CD4-positive, alpha-beta T cell treated with Interleukin-12 subunit alpha and Interleukin-12 subunit beta, for 1 hour (primary cell): ENCODE measurements at regions not wholly inside any gene's neighbourhood (a gene's known extent, or its start where the extent isn't known, plus 50 kb on each side); places are given as distances from the start of the nearest gene placed in this dataset.

Experiments used
- DNase-seq: peaks from one replicate; pipeline ENCODE4 v3.0.0-alpha.2; 2020

DNA sequence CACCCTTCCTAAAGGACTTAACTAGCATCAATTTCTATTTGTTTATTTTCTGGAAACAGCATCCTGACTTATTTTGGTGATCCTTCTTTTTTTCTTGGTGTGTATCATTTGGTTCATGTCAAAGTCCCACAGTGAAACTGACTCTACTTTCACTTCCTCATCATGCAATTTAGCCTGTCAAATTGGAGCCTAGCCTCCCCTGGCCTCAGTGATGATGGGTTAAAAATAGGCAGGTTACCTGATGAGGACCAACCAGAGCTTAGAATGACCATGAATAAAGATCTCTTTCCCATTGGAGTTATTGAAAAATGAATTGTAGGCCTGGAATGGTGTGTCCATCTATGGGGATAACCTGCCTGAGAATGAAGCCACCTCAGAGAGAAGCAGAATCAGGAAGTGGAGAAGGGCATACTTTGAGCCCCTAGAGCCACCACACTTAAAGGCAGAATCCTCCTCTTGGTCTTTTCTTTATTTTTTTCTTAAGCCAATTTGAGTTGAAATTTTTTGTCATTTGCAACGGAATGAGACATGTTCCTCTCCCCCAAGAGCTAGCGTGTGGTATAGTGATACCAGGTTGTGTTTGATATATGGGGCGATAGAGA lies 105.6 kb downstream of the BTBD3 start:
- no peak for DNase-seq

DNA sequence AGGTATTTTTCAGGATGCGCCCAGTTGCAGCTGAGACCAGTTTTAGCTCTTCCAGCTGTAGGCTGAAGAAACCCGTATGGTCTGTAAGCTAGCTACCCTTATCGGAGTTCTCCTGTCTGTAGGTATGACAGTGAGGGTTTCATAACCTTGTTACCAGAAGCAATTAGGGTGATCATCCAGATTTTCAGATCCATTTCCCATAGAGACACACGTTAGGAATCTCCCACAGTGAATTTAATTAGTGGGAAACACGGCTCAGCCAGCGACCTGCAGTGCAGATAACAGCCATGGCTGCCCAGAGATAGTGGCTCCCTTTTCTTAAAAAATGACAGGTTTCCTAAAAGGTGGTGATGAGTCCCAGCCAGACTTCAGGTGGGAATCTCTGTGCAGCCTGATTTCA lies 111.1 kb downstream of the BTBD3 start:
- no peak for DNase-seq

DNA sequence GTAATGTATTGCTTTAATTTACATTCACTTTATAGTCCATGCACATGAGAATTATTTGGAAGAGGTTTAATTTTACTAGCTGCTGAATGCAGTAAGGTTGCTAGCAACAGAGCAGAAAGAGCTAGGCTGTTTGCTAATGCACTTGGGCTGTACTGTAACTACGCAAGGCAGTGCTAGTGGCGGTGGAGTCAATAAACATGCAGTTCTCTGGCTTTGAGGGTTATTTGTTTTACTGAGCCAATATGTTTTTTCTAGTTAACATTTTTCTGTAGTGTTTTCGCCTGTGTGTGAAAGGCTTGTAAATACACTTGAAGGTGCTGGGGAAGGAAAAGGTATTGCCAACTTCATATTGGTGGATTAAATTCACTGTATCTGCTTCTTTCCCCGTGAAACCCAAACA lies 112.8 kb downstream of the BTBD3 start:
- no peak for DNase-seq

DNA sequence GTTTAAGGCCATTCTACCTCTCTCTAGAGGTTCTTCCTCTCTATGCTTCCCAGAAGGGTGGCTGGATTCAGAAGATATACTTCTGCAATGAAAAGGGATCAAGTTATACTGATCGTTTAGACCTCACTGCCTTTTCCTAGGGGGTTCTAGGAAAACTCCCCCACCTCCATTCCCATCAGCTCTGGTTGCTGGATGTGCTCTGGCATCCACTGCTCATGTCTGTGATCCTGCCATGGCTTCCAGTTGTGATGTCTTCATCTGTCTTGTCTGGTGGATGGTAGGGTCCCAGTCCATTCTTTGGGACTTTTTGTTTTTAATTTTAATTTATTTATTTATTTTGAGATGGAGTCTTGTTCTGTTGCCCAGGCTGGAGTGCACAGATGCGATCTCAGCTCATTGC lies 118.4 kb downstream of the BTBD3 start:
- no peak for DNase-seq

DNA sequence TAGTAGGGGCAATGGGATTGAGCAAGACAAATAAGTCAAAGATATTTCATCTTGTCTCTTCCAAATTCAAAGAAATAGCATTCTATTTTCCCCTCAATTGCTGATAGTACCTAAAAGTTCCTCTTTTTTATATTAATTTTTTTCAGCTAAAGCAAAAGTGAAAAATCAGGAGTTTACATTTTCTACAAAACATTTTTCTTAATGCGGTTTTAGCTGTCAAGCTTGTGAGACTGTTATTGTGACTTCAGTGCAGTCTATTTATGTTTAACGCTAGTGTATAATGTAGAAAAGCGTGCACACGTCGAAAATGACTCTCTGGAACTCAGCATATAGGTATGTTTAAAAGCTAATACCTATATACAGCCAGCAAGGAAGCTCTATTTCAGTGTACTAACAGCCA lies 119.8 kb downstream of the BTBD3 start:
- DNase-seq: no peak

DNA sequence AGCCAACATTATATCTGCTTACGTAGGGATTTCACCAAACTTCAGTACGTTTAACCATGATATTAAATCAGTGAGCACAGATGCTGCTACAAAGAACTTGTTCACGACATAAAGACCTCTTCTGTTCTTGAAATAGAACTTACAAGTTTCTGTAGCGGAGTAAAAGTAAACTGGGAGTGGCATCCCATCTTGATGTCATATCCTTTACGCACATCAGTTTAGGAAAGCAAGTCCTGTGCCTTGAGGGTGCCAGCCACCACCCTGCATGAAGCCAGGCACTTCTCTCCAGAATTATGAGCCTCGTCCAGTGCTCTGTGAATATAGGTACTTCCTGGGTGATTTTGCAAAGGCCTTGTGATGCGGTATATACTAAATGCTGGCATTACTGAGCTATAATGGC lies 122.6 kb downstream of the BTBD3 start:
- DNase-seq: no peak

DNA sequence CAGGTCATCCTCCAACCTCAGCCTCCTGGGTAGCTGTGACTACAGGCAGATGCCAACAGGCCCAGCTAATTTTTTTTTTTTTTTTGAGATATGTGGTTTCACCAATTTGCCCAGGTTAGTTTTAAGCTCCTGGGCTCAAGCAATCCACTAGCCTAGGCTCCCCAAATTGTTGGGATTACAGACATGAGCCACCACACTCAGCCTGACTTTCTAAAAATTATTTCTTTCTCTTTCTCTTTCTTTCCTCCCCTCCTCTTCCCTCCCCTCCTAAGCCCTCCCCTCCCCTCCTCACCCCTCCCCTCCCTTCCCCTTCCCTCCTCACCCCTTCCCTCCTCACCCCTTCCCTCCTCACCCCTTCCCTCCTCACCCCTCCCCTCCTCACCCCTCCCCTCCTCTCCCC lies 127.3 kb downstream of the BTBD3 start:
- DNase-seq: no peak

DNA sequence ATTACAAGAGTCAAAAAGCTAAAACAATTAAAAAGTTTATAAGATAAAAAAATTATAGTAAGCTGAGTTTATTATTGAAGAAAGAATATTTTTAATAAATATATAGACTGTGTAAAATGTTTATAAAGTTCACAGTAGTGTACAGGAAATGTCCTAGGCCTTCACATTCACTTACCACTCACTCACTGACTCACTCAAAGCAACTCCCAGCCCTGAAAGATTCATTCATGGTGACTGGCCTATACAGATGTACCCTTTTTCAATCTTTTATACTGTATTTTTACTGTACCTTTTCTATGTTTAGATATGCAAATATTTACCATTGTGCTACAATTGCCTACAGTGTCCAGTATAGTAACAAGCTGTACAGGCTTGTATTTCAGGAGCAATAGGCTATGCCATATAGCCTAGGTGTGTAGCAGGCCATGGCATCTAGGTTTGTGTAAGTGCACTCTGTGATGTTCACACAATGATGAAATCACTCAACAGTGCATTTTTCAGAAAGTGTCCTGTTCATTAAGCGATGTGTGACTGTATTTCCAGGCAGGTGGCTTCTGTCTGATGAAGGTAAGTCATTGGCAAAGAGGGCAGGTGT lies 130.2 kb downstream of the BTBD3 start:
- no peak for DNase-seq

DNA sequence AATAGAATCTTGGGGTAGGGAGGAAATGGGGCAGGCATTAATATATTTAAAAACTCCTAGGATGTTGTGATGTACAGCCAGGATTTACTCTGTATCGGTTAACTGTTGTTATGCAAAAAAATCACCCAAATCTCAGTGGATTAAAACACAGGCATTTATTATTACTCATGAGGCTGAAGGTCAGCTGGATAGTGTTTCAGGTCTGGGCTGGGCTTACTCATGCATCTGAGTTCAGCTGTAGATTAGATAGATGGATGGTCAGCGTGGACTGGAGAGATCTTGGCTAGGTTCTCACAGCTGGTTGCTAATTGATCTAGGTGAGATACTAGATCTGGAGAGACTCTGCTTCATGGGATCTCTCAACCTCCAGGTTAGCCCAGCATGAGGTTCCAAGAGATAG lies 131.4 kb downstream of the BTBD3 start:
- no peak for DNase-seq

DNA sequence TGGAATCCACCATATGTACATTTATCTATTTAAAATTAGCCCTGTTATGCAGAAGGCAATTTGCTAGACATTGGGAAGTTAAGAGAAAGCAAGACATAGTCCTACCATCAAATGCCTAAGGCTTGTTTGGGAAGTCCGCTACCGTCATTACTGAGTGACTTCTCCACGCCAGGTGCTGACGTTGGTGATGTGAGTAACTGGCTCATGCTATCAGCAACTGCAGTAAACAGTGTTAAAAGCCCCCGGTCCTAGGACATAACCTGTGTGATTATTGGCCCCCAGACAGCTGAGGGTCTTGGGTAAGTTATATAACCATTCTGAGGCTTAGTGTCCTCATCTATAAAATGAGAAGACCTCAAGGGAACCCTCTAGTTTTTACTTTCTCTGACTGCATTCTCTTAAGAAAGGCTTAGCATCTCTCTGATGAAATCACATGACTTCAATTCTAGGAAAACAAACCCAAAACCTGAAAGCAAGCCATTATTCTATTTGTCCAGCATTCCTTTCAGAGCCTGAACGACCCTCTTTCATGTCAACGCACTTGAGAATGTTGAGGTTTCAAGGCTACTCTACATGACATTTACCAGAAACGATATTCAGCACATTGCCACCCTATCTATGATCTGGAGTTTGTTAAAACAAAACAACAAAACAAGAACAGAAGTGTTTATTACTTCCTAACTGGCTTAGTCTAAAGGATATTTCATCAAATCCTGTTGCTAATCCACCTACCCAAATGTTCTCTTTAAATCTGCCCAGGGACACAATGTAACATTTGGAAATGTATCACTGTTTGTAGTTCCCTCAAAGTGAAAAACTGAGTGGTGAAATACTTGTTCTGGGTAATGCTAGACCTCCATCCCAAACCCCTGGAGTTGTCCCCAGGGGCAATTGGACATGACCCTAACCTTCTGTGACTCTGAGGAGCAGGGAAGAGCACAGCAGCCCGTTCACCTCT lies 133.8 kb downstream of the BTBD3 start:
- DNase-seq: no peak

DNA sequence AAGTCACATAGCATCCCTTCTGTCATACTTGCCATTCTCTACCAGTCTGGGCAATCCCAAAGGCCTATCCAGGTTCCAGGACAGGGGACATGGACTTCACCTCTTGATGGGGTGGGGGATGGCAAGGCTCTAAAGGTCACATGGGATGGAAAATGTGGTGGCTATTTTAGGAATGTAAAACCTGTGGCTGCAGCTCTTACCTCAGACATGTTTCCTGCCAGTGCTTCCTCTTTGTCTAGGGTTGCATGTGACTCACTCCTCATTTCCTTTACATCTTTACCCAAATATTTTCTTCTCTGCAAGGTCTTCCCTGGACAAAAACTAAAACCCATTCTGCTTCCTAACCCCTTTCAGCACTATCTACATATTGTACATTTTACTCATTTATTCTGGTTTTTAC lies 135.7 kb downstream of the BTBD3 start:
- no peak for DNase-seq

DNA sequence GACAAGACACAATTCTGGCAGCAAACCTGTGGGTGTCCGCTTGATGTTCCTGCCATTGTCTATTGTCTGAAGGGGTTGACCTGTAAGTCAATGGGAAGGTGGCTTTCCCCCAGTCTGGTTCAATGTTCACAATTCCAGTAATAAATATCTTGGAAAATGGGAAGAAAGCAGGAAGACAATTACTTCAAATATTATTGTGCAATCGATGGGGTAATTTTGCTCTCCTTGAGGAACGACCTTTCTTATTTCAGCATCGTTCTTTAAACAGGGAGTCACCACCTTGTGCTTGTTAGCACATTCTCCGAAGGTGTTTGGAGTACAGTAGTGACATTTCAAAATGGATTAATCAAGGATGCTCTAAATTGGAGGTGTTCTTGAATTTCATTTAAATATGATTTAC lies 136.9 kb downstream of the BTBD3 start:
- DNase-seq: no peak

DNA sequence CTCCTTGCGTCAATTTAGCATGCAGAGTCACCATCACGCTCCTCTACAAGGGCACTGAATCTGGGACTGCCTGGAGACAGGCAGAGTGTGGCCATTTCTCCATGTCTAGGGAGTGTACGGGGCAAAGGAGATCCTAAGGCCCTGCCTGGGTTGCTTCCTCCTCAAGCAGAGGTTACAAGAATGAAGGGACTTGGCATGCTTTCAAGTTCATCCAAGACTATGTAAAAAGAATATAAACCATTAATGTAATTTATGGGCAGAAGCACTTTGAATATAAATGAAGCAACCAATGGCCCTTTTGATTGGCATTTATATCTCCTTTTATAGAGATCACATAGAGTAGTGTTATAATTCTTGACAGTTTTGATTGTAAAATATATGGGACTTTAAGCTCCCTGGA lies 137.5 kb downstream of the BTBD3 start:
- DNase-seq: no peak

DNA sequence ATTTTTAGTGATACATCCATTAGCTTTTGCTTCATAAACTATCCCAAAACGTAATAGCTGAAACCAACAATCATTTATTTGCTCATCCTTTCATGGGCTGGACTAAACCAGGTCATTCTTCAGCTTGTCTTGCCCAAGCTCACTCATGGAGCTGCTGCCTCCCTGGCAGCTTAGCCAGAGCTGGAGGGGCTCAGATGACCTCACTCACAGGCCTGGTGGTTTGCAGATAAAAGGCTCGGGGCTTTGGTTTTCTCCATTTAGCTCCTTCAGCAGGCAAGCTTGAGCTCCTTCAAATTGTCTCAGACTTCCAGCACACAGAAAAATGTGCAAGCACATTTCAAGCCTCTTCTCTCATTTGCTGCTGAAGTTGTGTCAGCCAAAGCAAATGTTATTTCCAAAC lies 139.1 kb downstream of the BTBD3 start:
- no peak for DNase-seq

DNA sequence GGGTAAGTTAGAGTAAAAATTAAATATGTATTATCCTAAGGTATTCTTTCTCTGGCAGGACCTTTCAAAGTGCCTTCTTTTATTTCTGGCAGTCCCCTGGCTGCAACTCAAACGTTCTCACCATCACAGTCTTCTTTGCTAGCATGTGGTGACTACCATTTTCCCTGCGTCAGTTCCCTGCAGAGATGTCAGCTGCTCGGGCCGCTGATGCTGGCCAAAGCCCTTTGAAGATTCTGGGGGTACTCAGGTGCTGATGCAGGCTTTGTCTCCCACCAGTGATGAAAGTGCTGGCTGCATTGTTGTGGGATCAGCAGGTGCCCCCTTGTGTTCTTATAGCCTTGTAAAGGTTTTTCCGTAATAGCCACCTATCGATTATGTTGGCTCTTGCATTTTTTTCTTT lies 140.1 kb downstream of the BTBD3 start:
- DNase-seq: no peak

DNA sequence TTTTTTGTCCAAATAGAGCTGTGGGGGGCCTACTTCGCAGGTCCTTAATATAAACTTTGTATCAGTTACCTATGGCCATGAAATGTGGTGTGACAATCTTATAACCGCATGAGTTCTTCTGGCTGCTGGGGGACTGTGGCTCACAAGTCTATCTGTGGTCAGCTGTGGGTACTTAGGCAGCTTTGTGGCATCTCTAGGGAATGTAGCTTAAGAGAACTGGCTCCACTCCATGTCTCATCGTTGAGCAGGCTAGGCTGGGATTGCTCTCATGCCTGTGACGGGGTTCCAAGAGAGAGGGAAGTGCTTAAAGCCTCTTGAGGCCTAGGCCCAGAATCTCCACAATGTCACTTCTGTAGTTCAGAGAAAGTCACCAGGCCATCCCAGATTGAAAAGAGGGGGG lies 140.5 kb downstream of the BTBD3 start:
- DNase-seq: no peak

DNA sequence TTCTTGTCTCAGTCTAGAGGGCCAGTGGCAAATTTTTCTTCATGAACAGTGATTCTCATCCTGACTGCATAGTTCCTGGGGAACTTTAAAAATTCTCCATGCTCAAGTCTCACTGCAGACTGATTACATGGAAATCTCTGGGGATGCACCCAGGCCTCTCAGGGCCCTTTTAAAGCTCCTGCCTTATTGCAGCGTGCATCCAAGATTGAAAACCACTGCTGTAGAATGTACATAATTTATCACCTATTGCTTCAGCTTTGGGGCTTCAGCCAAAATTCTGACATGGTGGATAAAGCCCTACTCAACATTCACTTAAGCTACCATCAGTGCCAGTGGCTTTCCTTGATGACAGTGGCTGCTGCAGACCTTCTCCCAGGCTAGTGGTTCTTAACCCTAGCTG lies 143.8 kb downstream of the BTBD3 start:
- no peak for DNase-seq

DNA sequence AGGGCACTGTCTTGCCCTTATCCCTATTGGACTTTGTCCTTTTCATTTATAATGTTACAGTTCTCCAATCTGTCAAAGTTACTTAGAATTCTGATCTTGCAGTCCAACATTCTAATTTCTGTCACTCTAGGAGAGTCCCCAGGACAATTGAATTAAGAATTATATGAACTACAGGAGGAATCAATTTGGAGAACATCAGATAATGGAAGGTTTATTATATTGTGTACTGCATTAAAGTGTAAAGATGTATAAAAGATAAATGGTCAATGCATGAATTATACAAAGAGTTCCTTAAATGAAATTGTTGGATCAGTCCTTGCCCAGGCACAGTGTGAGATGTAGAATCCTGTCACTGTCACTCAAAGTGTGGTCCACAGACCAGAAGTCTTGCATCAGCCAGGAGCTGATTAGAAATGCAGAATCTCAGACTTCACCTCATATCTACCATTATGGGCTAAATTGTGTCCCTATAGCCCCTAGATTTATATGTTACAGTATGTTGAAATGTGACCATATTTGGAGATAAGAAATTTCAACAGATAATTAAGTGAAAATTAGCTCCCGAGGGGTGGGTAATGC lies 145.5 kb downstream of the BTBD3 start:
- DNase-seq: no peak

DNA sequence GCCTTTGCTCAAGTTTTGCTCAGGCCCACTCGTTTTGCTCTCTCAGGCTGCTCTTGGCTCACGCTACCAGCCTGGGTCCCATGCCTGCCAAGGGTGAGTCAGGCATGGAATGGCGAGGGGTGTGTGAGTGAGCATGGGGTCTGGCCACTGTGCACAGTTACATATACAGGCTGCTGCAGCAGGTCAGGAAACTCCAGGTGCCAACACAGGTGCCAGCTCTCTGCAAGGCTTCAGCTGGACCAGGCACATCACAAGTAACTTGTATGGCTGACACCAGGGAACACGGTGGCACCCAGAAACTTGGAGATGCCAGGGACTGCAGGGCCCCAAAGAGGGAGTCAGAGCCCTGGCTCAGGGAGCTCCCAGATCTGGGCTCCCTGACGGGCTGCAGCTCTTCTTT lies 146.8 kb downstream of the BTBD3 start:
- no peak for DNase-seq

DNA sequence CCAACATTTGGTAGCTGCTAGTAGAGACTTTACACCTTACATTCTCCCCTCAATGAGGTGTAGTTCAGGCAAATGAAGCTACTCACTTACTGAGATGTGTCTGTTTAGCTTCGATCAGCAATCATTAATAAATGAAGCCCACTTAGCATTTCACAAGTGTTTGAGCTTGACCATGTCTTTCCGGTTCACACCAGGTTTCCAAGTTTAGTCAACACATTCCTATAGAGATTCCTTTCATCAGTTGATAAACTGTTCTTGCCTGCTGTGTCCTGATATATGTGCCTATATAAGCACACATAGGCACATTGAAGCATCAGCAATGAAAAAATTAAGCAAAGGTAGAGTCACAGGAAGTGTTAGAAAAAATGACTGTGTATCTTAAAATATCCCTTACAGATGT lies 150.0 kb downstream of the BTBD3 start:
- DNase-seq: no peak

DNA sequence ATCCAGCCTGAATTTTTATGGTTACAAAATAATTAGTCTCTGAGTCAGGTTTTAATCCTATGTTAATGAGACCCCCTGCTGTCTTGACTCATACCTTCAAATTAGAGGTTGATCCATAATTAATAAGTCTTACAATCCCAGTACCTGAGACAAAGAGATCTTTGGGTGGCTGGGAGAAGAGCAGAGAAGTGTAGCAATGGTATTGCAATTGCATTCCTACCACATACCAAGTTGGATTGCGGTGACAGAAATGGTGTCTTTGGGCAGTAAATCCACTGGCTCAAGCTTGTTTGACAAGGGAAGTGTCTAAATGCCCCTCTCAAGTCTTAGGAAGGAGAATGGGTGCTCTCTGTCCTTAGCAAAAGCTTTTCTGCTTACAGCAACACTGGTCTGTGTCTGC lies 150.4 kb downstream of the BTBD3 start:
- no peak for DNase-seq

DNA sequence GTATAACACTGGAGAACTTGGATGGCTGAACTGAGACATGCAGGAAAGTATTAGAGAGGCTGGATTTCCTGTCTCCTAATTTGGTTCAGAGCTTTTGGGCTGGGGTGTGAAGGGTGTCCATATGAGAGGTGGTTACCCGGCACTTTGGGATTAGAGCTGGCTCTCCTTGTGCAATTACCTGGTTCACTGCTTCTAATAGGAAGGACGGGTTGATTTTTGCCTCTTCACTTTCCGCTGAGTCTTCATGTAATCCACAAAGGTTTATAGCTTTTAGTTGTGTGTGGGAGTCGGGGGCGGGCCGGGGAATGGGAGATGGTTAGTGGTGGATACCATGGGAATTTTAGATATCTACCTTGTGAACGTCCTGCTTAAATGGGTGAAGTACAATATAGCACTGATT lies 151.5 kb downstream of the BTBD3 start:
- DNase-seq: no peak

DNA sequence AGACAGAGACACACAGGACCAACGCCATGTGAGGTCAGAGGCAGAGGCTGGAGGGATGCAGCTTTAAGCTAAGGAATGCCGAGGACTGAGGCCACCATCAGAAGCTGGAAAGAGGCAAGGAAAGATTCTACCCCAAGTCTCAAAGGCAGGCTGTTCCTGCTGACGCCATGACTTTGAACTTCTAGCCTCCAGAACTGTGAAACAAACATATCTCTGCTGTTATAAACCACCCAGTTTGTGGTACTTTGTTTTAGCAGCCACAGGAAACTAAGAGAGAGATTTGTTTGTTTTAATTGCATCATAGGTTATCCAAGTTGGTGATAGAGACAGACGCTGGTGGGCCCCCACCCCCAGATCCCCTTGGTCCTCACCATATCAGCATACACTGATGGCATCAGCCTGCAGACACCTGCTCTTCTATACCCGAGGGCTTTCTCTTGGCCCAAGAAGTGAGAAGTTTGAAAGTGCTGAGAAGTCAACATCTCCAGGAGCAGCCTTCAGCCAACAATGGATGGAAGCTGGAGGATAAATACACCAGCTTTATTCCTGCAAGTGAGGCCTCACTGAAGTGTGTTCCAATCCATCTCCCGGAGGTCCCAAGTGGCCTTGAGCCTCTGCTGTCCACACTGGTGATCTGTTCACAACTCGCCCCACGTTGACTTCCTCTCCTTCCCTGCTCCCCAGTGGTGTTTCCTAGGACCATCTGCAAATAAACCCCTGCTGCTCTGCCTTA lies 154.7 kb downstream of the BTBD3 start:
- no peak for DNase-seq
